GM12892 (cell line): ENCODE measurements at regions not wholly inside any gene's neighbourhood (a gene's known extent, or its start where the extent isn't known, plus 50 kb on each side); places are given as distances from the start of the nearest gene placed in this dataset.

ENCODE experiments used
- POLR2A ChIP-seq: IDR thresholded peaks from 2 replicates; pipeline ENCODE4 v1.6.1; 2011; ENCODE audit warnings: low read depth, low read length, control low read depth
- POLR2AphosphoS5 ChIP-seq: IDR thresholded peaks from 2 replicates; pipeline ENCODE4 v1.6.1; 2011; ENCODE audit warnings: low read depth, low read length, control low read depth

DNA sequence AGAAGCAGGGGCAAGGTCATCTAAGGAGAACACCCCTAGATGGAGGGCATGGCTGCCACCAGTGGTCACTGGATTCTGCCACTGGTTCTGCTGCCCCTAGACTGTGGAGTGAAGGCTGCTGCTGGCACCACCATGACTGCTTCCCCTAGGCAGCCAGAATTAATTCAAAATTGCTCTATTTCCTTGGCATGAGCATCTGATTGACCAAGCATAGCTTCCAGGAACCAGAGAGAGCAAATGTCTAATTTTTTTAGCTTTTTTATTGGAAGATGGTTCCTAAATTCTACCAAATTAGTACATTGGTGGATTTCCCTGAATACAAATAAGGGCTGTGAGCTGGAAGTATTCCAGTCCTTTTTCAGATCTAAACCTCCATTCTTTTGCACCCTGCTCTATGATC lies 270.2 kb upstream of the GBE1 start:
- TF ChIP-seq POLR2A = no peak
- no peak for TF ChIP-seq POLR2AphosphoS5
